Activated CD8-positive, alpha-beta memory T cell treated with anti-CD3 and anti-CD28 coated beads, Interleukin-2, amount 50 U/mL, for 48 hours (primary cell): ENCODE measurements at regions not wholly inside any gene's neighbourhood (a gene's known extent, or its start where the extent isn't known, plus 50 kb on each side); places are given as distances from the start of the nearest gene placed in this dataset.

ENCODE experiments used
- DNase-seq: peaks from one replicate; pipeline ENCODE4 v3.0.0-alpha.2; 2020

DNA sequence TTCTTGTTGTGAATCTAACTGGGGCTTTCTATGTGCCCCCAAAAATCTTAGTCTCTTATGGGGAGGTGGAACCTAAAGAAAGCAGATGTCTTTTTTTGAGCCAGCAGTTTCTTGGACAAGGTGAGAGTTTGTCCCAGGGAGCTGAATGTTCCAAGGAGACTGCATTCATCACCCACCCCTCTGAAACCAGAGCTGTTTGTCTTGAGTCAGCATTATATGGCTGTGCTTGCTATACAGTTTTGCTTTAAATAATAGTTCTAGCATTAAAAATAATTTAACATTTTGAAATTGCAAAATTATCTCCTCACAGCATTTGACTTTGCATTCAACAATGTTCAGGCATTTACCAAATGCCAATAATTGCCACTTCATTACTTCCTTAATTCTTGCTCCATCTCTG lies 813.3 kb downstream of the BCL11B start:
- no peak for DNase-seq

DNA sequence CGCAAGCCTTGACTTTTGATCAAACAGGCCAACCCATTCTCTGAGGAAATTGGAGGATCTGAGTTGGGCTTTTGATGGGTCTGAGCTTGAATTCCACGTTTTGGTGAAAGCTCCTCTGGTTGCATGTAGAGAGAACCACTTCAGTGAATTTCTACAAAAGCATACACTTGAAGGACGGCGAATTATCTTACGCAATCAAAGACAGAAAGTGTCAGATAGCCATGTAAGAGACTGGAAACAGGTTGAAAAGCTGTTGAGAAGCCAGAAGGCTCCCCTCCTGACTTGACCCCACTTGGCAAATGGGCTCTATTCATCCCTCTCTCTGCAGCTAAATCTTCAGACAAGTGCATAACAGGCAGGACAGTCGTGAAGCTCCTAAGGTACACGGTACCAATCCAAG lies 809.1 kb downstream of the BCL11B start:
- no peak for DNase-seq

- no peak for DNase-seq
These were observed 805.2 kb downstream of the BCL11B start for GRCh38 chr14:98466807-98467206.

DNA sequence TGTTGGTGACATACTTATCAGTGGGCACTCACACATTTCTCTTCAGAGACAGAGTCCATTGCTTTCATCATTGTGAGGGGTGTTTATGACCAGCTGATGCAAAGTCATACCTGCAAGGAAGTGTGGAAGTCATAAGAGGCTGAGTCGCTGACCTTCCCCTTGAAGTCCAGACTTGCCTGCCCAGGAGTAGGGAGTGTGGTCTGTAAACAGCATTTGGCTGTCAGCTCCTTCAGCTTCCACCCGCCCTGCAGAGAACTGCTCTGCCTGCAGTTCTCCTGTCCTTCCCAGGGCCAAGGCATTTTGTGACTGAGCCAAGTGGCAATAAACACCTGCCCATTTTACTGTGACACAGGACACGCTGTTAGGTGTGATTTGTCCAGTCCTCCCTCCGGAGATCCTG lies 801.3 kb downstream of the BCL11B start:
- DNase-seq, result no peak

DNA sequence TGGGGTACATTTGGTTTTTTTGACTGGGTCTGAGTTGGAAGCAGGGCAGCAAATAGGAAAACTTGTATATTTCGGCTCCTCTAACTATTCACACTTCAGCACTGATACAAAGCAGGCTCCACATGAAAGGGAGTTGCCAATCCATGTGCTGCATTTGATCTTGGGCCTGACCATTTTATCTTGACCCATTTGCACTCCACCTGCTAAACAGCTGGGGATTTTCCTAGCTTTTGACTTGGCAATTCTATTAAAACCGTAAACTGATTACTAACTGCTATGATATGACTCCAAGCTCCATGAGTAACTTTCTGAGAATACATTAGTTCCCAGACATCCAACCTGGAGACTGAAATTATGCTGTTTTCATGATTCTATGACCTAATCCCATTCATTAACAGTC lies 797.1 kb downstream of the BCL11B start:
- no peak for DNase-seq

GRCh38 chr14:98477935-98478334 lies 794.1 kb downstream of the BCL11B start:
- no peak for DNase-seq

DNA sequence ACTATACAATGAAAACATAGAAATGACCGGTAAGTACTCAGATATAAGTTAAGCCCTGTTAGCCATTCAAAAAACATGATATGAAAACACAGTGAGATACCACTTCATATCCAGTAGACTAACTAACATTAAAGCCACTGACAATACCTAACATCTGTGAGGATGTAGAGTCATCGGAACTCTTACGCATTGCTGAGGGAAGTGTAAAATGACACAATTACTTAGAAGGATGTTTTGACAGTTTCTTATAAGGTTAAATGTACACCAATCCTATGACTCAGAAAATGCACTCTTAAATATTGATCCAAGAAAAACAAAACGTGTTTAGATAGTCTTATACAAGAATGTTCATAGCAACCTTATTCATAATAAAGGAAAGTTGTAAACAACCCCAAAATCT lies 782.9 kb downstream of the BCL11B start:
- DNase-seq, result no peak

DNA sequence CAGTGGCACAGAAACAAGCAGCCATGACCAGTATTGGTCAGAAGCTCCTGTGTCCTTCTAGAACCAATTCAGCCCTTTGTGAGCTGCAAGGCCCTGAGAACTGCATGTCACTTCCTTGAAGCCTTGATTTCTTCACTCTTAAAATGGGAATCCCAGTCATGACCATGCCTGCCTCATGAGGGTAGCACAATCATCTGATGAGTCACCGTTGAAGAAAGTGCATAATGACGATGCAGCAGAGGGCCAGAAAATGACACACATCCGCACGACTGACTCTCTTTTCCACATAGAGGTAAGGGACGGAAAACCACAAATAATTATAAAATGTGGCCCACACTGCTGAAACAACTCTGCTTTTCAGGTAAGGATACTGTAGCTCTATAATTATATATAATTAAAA lies 777.4 kb downstream of the BCL11B start:
- no peak for DNase-seq

GRCh38 chr14:98498019-98498885 lies 773.7 kb downstream of the BCL11B start:
- DNase-seq, result no peak

- DNase-seq, result no peak
These were observed 770.7 kb downstream of the BCL11B start for GRCh38 chr14:98501335-98501734.

- no peak for DNase-seq
These were observed 770.2 kb downstream of the BCL11B start for GRCh38 chr14:98501836-98502235.

- no peak for DNase-seq
These were observed 768.7 kb downstream of the BCL11B start for GRCh38 chr14:98503086-98503815.

DNA sequence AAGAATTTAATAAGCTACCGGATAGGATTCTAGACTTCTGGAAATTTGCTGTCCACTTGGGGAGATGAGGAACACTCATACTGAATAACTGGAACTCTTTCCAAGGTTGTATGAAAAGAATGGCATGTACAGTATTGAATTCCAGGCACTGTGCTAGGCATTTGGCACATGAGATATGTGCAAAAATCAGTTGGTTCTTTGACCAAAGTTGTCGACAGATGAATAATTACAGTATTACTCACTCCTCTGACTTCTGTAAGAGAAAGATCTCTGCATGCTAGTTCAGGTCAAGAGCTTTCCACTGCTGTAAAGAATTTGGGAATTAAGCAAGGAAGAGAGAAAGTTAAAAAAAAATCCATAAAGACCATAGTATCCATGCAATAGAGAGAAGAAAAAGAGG lies 764.7 kb downstream of the BCL11B start:
- no peak for DNase-seq

GRCh38 chr14:98510392-98510791 lies 761.6 kb downstream of the BCL11B start:
- no peak for DNase-seq

- DNase-seq, result no peak
These were observed 759.3 kb downstream of the BCL11B start for GRCh38 chr14:98512501-98513251.

GRCh38 chr14:98513558-98513957 lies 758.4 kb downstream of the BCL11B start:
- no peak for DNase-seq

GRCh38 chr14:98514016-98514415 lies 758.0 kb downstream of the BCL11B start:
- DNase-seq, result no peak

DNA sequence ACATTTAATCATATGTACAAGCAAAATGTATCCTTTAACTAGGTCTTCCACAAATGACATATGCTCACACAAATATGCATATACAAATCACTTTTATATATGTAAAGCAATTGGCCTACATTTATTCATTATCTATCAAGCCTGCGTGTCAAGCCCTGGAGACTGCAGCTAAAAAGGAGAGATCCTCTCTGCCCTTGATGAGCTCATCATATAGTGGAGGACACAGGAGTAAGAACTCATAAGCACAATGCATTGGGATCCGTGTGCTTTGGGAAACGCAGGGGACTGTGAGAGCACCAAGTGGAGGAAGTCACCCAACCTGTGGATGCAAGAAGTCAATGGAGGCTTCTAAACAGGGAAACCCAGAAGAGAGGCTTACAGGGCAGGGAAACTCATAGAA lies 735.7 kb downstream of the BCL11B start:
- DNase-seq, result no peak

DNA sequence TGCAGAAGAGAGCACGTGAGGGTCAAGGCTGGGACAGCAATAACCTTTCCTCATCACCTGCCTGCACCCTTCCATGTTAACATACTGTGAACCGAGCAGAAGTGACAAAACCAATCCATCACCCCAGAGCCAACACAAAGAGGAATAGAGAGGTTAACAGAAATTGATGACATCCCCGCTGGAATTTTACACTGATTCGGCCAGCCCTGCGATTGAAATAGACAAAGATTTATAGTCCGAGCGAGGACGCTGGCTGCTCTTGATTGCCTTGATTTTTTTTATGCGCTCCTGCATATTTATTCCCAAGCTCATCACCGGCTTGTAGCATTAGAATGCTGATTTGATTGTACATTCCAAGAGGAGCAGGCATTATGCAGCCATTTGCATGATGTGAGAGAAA lies 729.7 kb downstream of the BCL11B start:
- no peak for DNase-seq

- DNase-seq, result no peak
These were observed 728.9 kb downstream of the BCL11B start for GRCh38 chr14:98543074-98543473.

- no peak for DNase-seq
These were observed 727.8 kb downstream of the BCL11B start for GRCh38 chr14:98544174-98544573.

- DNase-seq, result no peak
These were observed 726.8 kb downstream of the BCL11B start for GRCh38 chr14:98545181-98545580.

GRCh38 chr14:98548071-98548686 lies 723.8 kb downstream of the BCL11B start:
- DNase-seq, result peak; percentile 66
